H9 (cell line): ENCODE measurements at regions not wholly inside any gene's neighbourhood (a gene's known extent, or its start where the extent isn't known, plus 50 kb on each side); places are given as distances from the start of the nearest gene placed in this dataset.

Experiments used
- DNase-seq: peaks from one replicate; pipeline ENCODE4 v3.0.0-alpha.2; 2017
- H2AFZ ChIP-seq: one replicate; pipeline ENCODE4 v1.6.1; 2013; ENCODE audit warnings: mild to moderate bottlenecking, low read length, control low read depth, moderate library complexity
- H2AK5ac ChIP-seq: 2 replicates; pipeline ENCODE4 v1.6.1; 2013; ENCODE audit warnings: low read length, control low read depth, mixed read lengths; ENCODE audit not compliant: insufficient read length
- H2BK120ac ChIP-seq: one replicate; pipeline ENCODE4 v1.6.1; 2013; ENCODE audit warnings: low read depth, mild to moderate bottlenecking, low read length, control low read depth, inconsistent platforms; ENCODE audit not compliant: poor library complexity, severe bottlenecking
- H2BK12ac ChIP-seq: 2 replicates; pipeline ENCODE4 v1.6.1; 2013; ENCODE audit warnings: low read length, control low read depth, mixed read lengths, low read depth; ENCODE audit not compliant: insufficient read length
- H2BK15ac ChIP-seq: 2 replicates; pipeline ENCODE4 v1.6.1; 2013; ENCODE audit warnings: low read depth, low read length, control low read depth
- H2BK20ac ChIP-seq: one replicate; pipeline ENCODE4 v1.6.1; 2013; ENCODE audit warnings: low read depth, mild to moderate bottlenecking, low read length, control low read depth, inconsistent platforms; ENCODE audit not compliant: poor library complexity, severe bottlenecking
- H2BK5ac ChIP-seq: 2 replicates; pipeline ENCODE4 v1.6.1; 2013; ENCODE audit warnings: low read length, control low read depth, mixed read lengths; ENCODE audit not compliant: insufficient read length
- H3K14ac ChIP-seq: 2 replicates; pipeline ENCODE4 v1.6.1; 2013; ENCODE audit warnings: low read length, control low read depth; ENCODE audit not compliant: insufficient read depth
- H3K18ac ChIP-seq: 2 replicates; pipeline ENCODE4 v1.6.1; 2013; ENCODE audit warnings: low read depth, mild to moderate bottlenecking, mixed read lengths, low read length, control low read depth; ENCODE audit not compliant: insufficient read length
- H3K23ac ChIP-seq: 2 replicates; pipeline ENCODE4 v1.6.1; 2013; ENCODE audit warnings: low read length, control low read depth, mixed read lengths, low read depth; ENCODE audit not compliant: insufficient read length
- H3K23me2 ChIP-seq: 2 replicates; pipeline ENCODE4 v1.6.1; 2013; ENCODE audit warnings: low read depth, mild to moderate bottlenecking, mixed read lengths, low read length, control low read depth; ENCODE audit not compliant: insufficient read length, poor library complexity, severe bottlenecking
- H3K27ac ChIP-seq: 2 replicates; pipeline ENCODE4 v1.5.1; 2013; ENCODE audit warnings: low read length, control low read depth, mixed read lengths, low read depth; ENCODE audit not compliant: insufficient read length
- H3K27me3 ChIP-seq: 2 replicates; pipeline ENCODE4 v1.6.1; 2013; ENCODE audit warnings: low read length, control low read depth, inconsistent platforms; ENCODE audit not compliant: insufficient read depth
- H3K4ac ChIP-seq: 2 replicates; pipeline ENCODE4 v1.6.1; 2013; ENCODE audit warnings: low read depth, mild to moderate bottlenecking, control low read depth, inconsistent platforms, low read length, moderate library complexity
- H3K4me1 ChIP-seq: 2 replicates; pipeline ENCODE4 v1.6.1; 2013; ENCODE audit warnings: low read length, control low read depth, inconsistent platforms; ENCODE audit not compliant: insufficient read depth
- H3K4me2 ChIP-seq: 2 replicates; pipeline ENCODE4 v1.6.1; 2013; ENCODE audit warnings: low read length, control low read depth, mixed read lengths; ENCODE audit not compliant: insufficient read length, insufficient read depth
- H3K56ac ChIP-seq: 2 replicates; pipeline ENCODE4 v1.6.1; 2013; ENCODE audit warnings: low read depth, mild to moderate bottlenecking, mixed read lengths, low read length, control low read depth; ENCODE audit not compliant: insufficient read length
- H3K79me1 ChIP-seq: 2 replicates; pipeline ENCODE4 v1.6.1; 2013; ENCODE audit warnings: low read depth, mild to moderate bottlenecking, moderate library complexity, low read length, control low read depth, inconsistent platforms; ENCODE audit not compliant: insufficient read depth, poor library complexity, severe bottlenecking
- H3K79me2 ChIP-seq: 2 replicates; pipeline ENCODE4 v1.6.1; 2013; ENCODE audit warnings: low read length, control low read depth, inconsistent platforms; ENCODE audit not compliant: insufficient read depth
- H3K9ac ChIP-seq: 2 replicates; pipeline ENCODE4 v1.6.1; 2013; ENCODE audit warnings: low read length, control low read depth, mixed read lengths; ENCODE audit not compliant: insufficient read length; ENCODE audit errors: extremely low read depth
- H3K9me3 ChIP-seq: one replicate; pipeline ENCODE4 v1.6.1; 2013; ENCODE audit warnings: low read depth, low read length, inconsistent platforms; ENCODE audit not compliant: control insufficient read depth
- H3T11ph ChIP-seq: one replicate; pipeline ENCODE4 v1.6.1; 2013; ENCODE audit warnings: mild to moderate bottlenecking, low read length, control low read depth, inconsistent platforms
- H4K20me1 ChIP-seq: one replicate; pipeline ENCODE4 v1.6.1; 2013; ENCODE audit not compliant: control insufficient read depth, insufficient read length, insufficient read depth
- H4K5ac ChIP-seq: 2 replicates; pipeline ENCODE4 v1.6.1; 2013; ENCODE audit warnings: low read depth, mild to moderate bottlenecking, mixed read lengths, low read length, control low read depth; ENCODE audit not compliant: insufficient read length
- H4K8ac ChIP-seq: replicated peaks from 2 replicates; pipeline ENCODE4 v1.6.1; 2013; ENCODE audit warnings: low read length, control low read depth, mixed read lengths, low read depth; ENCODE audit not compliant: insufficient read length
- H4K91ac ChIP-seq: 2 replicates; pipeline ENCODE4 v1.6.1; 2013; ENCODE audit warnings: low read depth, mild to moderate bottlenecking, moderate library complexity, mixed read lengths, low read length, control low read depth; ENCODE audit not compliant: insufficient read length
- H3K27ac Mint-ChIP-seq, 3 experiments: 2 replicates in 2 of 3; 3 replicates in 1 of 3; pipeline ENCODE4 v1.8.0; 2020 to 2021; ENCODE audit warnings: mixed read lengths in 3 of 3, mild to moderate bottlenecking in 1 of 3, moderate library complexity in 1 of 3
- H3K27me3 Mint-ChIP-seq: 2 replicates; pipeline ENCODE4 v1.8.0; 2021; ENCODE audit warnings: low read depth, mild to moderate bottlenecking, moderate library complexity, mixed read lengths
- H3K36me3 Mint-ChIP-seq, 3 experiments: 2 replicates in 2 of 3; 3 replicates in 1 of 3; pipeline ENCODE4 v1.8.0; 2020 to 2021; ENCODE audit warnings: low read depth in 3 of 3, mixed read lengths in 3 of 3; ENCODE audit not compliant: insufficient read depth in 1 of 3
- H3K4me1 Mint-ChIP-seq, 2 experiments: 2 replicates each; pipeline ENCODE4 v1.8.0; 2020; ENCODE audit warnings: mixed read lengths in 2 of 2
- H3K4me3 Mint-ChIP-seq, 2 experiments: 2 replicates in 1 of 2; 3 replicates in 1 of 2; pipeline ENCODE4 v1.8.0; 2020 to 2021; ENCODE audit warnings: mild to moderate bottlenecking in 2 of 2, mixed read lengths in 2 of 2, moderate library complexity in 1 of 2
- H3K9me3 Mint-ChIP-seq, 2 experiments: 2 replicates in 1 of 2; 3 replicates in 1 of 2; pipeline ENCODE4 v1.8.0; 2020; ENCODE audit warnings: mild to moderate bottlenecking in 2 of 2, mixed read lengths in 2 of 2, moderate library complexity in 1 of 2
- CTCF ChIP-seq: fragments of 200-600 bp; sonication (generic); conservative IDR thresholded peaks from 3 replicates; pipeline ENCODE4 v1.8.0; 2021; ENCODE audit warnings: antibody characterized with exemption, mild to moderate bottlenecking
- WGBS: extraction: QIAGEN DNeasy Blood & Tissue Kit; methylation state at CpG from one replicate; pipeline ENCODE4 v1.1.7; 2013; ENCODE audit warnings: missing lambda C conversion rate, low lambda C conversion rate, mixed read lengths; ENCODE audit not compliant: insufficient read length; ENCODE audit errors: extremely low coverage; 5-methylcytosine and 5-hydroxymethylcytosine counted together

DNA sequence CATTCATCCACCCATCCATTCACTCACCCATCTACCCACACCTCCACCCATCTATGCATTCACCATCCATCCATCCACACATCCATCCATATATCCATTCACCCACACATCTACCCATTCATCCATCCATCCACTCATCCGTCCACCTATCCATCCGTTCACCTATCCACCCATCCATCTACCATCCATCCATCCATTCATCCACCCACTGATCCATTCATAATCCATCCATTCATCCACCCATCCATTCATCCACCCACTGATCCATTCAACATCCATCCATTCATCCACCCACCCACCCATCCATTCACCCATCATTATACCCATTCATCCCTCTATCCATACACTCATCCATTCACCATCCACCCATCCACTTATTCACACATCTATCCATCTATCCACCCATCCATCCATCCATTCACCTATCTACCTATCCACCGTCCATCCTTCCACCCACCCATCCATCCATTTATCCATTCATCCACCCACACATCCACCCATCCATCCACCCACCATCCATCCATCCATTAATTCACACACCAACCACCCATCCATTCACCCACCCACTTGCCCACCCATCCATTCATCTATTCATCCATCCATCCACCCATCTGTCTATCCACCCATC, 336.5 kb upstream of the IRX4 start:
- Histone ChIP-seq H4K20me1 (no peaks in the 10 kb centered on the region), H4K91ac (no peak overlapping the region), H3K27ac (no peak overlapping the region), H3K9me3 (no peaks in the 10 kb centered on the region), H3K14ac (no peak overlapping the region), H4K8ac (no peak overlapping the region), H2BK20ac (no peak overlapping the region), H3K79me1 (no peaks in the 10 kb centered on the region), H2BK120ac (no peak overlapping the region), H2BK15ac (no peak overlapping the region), H2AK5ac (no peak overlapping the region), H2BK5ac (no peak overlapping the region), H4K5ac (no peak overlapping the region), H3K79me2 (no peaks in the 10 kb centered on the region), H3K4me2 (no peak overlapping the region), H3K4ac (no peak overlapping the region), H3K56ac (no peak overlapping the region), H3K27me3 (no peaks in the 10 kb centered on the region), H3K9ac (no peak overlapping the region), H3K18ac (no peak overlapping the region), H2BK12ac (no peak overlapping the region), H3K23me2 (no peaks in the 10 kb centered on the region), H3T11ph (no peak overlapping the region), H2AFZ (no peak overlapping the region), H3K23ac (no peak overlapping the region), H3K4me1 (no peaks in the 10 kb centered on the region)
- Mint-ChIP-seq H3K4me1 (peaks cover 0 to 8% of the 10 kb centered on the region in 2 experiments; a peak in 1 of 4 replicates), H3K9me3 (peaks cover 3% of the 10 kb centered on the region in 2 experiments; a peak in 3 of 5 replicates), H3K36me3 (no peaks in the 10 kb centered on the region; a peak in 1 of 7 replicates), H3K27ac (no peak overlapping the region), H3K4me3 (no peak overlapping the region), H3K27me3 (peaks cover 12% of the 10 kb centered on the region)
- 83% methylated on average over 3 of the region's 3 CpGs for WGBS
- DNase-seq = no peak
- TF ChIP-seq CTCF = no peak
